ELF-1 (cell line): ENCODE measurements at regions not wholly inside any gene's neighbourhood (a gene's known extent, or its start where the extent isn't known, plus 50 kb on each side); places are given as distances from the start of the nearest gene placed in this dataset.
A peak's percentile ranks its signal among the peaks of the same experiment; 100 is the strongest.

Experiments used
- DNase-seq: peaks from one replicate; pipeline ENCODE4 v3.0.0-alpha.2; 2016; ENCODE audit warnings: low read depth, low spot score

DNA sequence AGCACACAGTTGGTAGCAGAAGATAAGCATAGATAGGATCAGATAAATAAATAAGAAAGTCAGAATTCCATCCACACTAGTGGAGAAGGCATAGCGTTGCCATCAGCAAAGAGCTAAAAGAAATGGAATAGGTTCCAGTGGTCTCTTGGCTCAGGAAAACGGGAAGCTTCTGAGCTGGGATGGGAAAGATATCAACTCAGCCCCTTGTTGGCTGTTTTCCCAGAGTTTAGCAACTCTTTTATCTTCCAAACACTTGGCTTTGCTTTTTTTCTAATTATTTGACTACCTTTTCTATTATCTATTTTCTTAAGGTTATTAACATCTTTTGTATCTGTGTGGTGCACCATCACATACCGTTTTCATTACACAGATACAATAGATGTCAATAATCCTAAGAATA is 445.7 kb upstream of the TRPC7 start:
- no peak for DNase-seq

DNA sequence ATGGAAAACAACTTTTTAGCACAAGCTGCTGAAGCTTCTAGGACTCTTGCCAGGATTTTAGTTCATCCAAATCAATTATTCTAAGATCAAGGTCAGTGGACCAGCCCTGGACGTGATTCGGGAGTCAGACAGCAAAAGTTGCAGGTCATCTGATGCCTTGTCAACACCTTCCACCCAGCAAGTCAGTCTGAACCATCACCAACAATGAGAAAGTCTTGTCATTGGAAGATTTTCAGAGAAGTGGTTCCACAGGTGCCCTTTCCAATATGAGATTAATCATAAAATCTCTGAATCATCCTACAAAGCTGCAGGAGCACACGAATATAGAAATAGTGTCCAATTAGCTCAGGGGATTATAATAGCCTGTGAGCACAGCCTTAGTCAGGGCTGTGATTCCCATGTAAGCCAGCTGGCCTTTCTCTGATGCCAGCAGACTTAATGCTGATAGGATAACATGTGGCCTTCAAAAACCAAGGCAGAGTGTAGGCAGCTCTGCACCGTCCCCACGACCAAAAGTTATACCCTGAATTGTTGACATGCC is 445.0 kb upstream of the TRPC7 start:
- DNase-seq, result no peak

DNA sequence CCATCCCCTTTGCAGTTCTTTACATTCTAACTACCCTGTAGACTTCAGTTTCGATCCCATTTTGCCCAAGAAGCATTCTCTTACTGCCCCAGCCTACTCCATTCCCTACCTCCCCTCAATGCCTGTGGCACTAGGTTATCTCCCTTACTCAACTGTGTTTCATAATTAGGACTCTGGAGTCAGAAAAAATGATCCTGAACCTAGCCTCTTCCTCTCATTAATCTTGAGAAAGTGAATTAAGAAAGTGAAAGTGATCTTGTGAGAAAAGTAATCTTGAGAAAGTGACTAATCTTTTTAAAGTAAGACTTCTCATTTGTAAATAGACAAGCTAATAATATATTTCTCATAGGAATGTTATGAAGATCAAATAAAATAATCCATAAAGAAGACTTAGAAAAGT is 444.0 kb upstream of the TRPC7 start:
- no peak for DNase-seq

DNA sequence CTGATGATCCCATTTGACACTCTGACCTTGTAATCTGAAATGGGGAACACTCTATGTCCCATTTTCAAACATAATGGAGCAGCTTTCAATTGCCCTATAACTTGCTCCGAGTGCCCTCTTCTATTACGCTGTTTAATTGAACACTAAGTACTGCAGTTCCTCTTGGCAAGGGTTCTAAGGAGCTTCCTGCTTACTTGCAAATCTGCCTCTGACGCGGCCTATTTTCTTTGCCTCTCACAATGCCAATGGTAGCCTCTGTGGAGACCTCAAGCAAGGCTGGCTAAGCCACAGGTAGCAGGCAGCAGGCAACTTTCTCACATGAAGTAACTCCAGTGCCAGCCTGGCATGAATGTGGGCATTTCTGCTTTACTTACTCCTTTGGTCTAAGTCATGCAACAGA is 443.4 kb upstream of the TRPC7 start:
- DNase-seq, result no peak

DNA sequence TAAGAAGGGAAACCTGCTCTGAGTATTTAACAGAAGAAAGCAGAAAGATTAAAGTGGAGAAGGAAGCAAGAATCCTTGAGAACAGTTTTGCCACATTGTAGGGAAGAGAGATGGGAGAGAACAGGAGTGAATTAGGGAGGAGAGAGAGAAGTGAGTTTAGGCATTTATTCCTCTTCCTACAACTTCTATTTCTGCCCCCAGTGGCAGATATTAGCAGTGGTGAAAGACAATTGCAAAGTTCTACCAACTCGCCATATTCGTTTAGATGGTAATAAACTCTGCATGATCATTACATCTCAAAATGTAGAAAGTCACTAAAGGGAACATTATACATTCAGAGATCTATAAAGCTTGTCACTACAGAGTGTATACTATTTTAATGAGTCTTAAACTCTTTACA is 440.1 kb upstream of the TRPC7 start:
- DNase-seq, result no peak

DNA sequence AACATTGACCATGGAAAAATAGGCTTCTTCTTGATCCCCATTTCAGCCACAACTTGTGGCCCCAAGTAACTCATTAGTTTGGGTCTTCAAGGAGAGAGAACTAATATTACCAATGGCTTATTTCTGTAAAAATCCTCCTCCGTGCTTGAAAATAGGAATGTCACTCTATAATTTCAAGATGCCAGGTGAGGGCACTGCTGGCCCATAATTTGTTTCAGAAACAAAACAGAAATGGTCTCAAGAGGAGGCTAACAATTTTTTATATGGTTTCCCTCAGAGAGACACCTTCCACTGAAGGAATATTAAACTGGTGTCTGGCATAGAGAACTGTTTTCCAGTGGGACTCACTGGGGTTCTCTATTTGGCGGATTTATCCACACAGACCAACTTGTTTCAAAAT is 437.0 kb upstream of the TRPC7 start:
- no peak for DNase-seq

DNA sequence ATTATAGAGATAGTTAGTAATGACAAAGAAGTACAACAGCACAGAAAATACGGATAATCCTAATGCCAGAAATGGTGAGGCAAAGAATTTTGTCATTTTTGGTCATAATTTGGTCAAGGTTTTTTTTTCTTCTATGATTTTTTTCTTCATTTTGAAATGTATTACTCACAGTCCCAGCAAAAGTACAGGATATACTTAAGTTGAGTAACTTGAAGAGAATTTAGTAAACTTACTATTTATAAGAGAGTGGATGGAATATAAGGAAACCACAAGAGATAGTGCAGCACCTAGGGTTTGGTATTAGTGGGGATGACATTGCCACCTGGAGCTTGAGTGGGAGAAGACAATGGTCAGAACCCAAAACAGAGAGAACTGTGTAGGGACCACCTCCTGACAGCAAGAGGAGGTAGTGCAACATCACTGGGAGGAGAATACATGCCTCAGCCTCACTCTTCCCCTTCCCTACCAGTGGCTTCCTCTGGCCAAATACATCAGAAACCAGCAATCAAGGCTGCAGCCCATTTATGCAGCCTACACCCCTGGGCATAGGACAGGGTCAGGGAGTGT is 434.5 kb upstream of the TRPC7 start:
- peak; percentile 13 for DNase-seq

DNA sequence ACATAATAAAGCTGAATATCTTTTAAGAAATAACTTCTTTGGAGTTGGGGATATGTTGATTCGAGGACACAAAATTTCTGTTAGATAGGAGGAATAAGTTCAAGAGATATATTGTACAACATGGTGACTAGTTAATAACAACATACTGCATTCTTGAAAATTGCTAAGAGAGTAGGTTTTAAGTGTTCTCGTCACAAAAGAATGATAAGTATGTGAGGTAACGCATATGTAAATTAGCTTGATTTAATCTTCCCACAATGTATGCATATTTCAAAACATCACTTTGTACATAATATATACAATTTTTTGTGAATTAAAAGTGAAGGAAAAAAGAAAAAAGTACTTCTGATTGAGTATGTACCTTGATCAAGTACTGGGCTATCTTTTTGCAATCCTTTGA is 428.0 kb upstream of the TRPC7 start:
- no peak for DNase-seq

DNA sequence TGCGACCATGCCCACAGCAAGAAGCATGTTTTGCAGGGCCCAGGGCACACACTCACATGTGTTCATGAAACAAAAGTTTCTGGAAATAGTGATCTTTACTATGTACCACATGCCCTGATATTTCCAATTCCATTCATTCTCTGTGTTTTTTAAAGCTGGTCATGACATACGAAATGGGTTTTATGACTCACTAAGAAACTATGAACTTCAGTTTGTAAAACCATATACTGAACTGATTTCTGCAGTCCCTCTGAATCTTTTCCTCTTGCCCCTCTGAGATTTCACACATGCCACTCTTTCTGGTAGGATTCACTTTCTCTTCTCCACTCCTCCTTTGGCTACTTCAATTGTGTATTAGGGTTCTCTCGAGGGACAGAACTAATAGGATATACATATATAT is 416.1 kb upstream of the TRPC7 start:
- no peak for DNase-seq

DNA sequence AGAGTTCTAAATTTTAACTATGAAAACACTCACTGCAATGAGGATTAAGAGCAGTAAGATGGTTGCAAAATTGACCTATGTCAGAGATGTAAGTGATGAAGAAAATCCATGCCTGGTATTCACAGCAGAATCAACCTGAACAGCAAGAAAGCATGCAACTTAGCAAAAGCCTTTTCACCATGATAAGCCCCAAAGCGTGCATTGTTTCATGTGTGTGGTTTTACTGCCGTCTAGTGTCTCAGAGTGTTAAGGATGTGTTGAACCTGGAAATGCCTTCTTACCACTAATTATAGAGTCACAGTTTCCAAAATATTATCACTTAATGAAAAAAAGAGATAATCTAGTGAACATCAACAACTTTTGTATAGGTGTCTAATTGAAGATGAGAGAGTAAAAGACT is 415.2 kb upstream of the TRPC7 start:
- no peak for DNase-seq

DNA sequence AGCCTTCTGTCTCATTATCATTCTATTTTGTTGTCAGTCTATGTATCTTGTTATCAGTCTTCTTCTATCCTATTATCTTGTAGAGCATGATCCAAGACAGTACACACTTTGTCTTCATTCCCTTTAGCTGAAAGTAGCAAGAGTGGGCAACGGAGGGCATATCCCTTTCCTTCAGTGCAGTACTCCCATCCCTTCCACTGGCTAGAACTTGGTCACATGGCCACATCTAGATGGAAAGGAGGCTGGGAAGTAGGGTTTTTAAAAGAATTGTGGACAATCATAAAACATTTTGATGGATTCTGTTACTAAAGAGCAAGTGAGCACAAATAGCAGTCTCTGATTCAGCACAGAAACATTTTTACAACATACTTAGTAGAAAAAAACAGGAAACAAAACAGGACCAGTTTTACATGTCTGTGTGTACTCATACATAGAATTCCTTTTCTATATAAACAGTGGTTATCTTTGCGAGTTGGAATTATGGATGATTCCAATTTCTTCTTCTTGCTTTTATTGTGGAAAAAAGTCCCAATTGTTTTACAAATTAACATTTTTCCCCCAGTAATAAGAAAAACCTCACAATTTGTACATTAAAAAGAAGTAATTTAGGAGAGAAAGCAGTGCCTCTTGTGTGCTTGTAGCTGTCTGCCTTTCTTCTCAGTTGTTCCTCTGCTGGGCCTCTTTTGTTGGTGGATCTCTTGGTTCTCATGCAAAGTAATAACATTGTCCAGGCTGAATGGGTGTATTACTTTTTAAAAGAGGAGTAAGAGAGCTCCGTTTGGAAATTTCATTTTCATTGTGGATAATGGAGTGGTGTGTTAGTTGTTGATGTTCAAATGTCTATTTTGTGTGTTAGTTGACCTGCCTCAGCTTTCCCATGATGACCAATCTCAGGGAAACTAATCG is 410.9 kb upstream of the TRPC7 start:
- DNase-seq, result no peak

DNA sequence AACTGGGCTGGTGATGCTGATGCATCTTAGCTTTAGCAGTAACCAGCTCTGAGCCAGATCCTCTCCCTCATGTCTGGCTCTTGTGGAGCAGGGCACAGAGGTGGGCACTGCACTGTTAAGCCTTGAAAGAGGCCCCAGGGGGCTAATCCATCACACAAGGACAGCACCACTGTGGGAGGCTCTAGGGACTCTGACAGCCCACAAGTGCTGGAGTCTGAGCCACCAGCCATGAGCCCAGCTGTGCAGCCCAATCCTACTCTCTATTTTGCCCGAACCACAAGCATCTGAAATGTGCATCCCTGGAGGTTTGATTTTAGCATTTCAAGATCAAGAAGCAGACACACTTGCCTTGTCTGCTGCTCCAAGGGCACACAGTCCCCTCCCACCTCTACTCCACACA is 407.1 kb upstream of the TRPC7 start:
- peak; percentile 29 for DNase-seq

DNA sequence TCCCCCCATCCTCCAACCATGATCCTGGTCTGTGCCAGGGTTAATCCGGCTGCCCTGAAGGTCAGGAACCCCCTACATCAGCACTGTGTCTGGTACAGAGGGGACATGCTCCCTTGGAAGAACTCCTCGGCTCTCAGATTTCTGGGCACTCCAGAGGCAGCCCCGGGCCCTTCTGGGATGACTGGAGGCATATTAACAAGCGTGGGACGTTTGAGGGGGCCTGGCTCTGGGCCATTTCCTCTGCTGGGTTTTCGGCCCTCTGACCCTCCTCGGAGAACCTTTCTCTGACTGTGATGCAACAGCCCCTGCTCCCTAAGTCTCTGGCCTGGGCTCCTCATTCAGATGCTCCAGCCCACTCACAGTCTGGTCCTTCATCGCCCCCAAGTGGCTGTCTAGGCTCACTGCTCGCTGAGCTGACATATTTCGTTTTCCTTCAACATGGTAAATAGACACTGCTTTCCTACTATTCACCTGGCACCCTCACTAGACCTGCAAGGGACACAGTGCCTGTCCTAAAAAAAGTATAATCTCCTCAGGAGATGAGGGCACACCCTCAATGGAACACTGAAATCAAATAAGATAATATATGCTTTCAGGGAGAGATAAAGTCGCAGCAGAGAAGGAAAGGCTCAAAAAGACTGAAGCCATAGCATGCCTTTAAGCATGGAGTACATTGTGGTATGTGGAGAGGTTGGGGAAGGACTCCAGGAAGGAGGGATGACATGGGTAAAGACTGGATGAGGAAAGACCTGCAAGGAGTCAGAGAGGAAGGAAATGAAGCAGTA is 404.7 kb upstream of the TRPC7 start:
- DNase-seq, result peak; percentile 87

DNA sequence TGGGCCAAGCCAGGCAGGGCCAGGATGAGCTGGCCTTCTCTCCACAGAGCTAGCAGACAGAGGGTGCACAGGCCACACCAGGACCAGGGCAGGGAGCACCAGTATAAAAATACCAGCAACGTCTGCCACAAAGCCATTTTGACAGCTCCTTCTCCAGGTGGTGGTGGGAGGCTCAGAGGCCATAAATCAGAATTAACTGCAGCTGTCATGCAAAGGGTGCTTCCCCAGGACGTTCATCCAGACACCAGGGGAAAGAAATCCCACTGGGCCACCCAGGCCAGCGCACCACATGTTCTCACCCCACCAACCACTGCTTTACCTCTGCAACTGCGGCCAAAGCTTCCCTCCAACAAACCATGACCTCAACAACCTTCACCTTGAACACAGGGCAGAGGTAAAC is 403.7 kb upstream of the TRPC7 start:
- no peak for DNase-seq

DNA sequence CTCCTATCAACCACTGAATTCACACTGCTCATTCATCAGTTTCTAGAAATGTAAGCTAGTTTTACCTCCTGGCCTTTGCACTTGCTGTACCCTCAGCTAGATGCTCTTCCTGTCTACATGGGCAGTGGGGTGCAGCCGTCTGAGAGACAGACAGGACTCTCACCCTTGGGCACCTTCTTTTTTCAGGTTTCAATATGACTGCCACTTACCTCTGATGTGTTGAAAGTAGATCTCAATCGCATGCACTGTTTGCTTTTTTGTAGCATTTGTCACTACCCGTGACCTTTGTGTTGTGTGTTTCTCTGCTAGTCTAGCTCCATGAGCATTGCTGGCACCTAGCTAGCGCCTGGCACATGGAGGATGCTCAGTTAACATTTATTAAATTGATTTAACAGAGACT is 403.1 kb upstream of the TRPC7 start:
- DNase-seq, result no peak

DNA sequence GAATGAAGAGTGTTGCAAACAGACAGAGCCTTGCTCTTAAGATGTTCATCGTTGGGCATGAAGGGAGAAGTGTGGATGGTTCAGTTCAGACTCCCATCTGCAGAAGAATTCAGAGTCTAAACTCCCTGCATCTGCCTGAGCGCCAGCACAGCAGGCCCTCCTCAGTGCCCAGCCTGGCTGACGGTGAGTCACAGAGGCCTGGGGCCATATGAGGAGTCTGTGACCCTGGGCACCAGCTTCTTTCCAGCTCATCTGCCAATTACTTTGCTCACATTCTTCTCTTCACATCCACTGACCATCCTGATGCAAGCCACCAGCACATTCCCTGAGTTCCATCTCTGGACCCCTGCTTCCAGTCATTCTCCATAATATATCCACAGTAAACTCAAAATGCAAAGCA is 401.1 kb upstream of the TRPC7 start:
- DNase-seq, result peak; percentile 42

DNA sequence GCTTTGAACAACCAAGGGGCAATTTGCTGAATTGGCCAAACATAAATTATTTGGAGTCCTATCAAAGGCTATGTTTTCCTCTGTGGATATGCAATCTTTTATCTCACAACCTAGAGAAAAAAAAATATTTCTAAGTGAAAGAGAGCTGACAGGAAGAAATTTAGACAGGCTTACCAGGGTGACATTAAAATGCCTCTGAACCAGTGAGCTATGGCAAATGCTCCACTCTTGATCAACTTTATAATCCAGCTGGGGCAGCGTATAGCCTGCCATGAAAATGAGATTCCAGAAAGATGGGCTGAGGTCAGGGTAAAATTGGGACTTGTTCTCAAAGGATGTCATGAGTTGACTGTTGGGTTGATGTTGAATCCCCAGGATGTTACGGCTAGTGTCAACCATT is 399.3 kb upstream of the TRPC7 start:
- no peak for DNase-seq

DNA sequence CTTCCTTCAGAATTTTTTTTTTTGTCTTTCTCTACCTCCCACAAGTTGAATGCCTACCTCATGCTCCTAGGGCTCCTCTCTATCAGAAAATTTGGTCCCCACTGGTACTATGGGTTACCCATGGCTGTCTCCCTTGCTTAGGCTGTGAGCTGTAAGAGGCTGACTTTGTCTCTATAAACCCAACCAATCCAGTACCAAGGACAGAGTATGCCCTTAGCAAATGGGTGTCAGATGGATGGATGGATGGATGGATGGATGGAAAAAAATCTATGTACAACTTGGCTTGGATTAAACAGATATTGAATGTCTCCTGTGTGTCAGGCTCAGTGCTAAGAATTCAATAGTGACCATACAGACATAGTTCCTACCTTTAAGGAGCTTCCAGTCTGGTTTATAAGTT is 398.2 kb upstream of the TRPC7 start:
- no peak for DNase-seq

DNA sequence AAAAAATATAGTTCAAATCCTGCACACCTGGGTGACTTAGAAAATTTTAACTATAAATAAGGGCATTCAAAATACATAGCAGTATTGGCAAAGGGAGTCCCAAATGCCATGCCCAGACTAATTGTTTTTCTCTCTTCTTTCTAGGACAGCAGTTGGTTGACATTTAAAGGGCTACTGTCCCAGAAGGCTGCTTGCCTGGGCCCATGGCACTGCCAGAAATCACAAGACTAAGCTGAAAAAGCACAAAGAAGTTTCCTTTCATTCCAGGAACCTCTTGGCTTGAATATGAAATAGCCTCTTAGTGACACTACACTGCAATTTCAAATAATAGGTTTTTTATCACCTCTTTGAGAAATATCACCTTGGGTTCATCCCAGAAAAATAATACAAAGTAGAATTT is 388.9 kb upstream of the TRPC7 start:
- no peak for DNase-seq

DNA sequence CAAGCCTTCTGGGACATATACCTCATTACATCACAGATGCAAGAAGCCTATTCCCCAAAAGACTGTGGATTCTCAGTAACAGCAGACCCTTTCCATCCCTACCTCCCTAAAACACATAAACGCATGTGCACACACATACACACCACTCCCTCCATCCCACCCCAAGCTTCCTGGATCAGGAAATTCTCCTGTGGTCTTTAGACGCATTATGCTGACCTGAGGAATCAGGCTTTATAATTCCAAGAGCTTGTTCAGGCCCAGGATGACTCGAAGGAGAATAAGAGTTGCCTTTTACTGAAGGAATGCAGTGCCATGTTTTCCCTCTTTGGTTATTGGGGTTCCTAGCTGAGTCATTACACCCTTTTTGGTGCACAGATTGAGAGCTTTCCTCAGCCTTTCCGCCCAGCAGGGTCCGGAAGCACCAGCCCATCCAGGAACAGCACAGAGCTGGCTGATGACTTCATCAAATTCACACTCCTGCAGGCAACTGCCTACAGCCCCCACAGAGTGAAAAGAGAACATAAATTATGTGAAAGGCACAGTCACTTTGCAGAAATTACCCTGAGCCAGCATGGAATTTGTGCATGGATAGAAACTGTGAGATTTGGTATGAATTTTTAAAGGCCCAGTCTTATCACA is 385.0 kb upstream of the TRPC7 start:
- DNase-seq, result no peak

DNA sequence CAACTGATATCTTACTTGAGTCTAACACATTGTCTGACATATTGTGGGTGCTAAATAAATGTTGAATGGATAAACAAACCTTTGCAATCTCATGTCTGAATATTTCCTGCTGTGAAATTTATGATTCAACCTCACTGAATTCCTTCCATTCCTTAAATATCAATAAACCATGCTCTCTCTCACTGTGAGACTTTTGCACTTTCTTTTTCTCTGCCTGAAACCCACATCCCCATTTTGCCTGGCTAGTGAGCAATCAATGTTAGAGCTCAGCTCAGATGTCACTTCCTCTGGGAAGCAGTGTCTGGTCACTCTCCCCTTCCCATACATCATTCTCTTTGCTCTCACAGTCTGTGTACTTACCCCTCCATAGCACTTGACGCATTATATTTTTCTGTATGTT is 383.7 kb upstream of the TRPC7 start:
- DNase-seq, result no peak

DNA sequence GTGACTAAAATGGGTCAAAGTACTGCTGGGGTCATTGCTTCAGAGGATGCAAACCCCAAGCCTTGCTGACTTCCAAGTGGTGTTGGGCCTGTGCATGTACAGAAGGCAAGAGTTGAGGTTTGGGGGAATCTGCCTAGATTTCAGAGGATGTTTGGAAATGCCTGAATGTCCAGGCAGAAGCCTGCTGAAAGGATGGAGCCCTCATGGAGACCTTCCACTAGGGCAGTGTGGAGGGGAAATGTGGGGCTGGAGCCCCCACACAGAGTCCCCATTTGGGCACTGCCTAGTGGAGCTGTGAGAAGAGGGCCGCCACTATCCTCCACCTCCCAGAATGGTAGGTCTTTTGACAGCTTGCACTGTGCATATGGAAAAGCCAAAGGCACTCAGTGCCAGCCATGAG is 377.7 kb upstream of the TRPC7 start:
- no peak for DNase-seq
